ENCODE measurements at regions not wholly inside any gene's neighbourhood (a gene's known extent, or its start where the extent isn't known, plus 50 kb on each side); places are given as distances from the start of the nearest gene placed in this dataset.

GRCh38 chr1:216855810-216856209 lies 132.6 kb upstream of the ESRRG start:
- no peak for TF ChIP-seq POLR2A (IDR thresholded peaks at IDR 0.05; ENCODE audit: low read length)
- TF ChIP-seq CHD2 (IDR thresholded peaks at IDR 0.05; ENCODE audit: low read length, partially characterized antibody) = no peak
- TF ChIP-seq CTCF (IDR thresholded peaks at IDR 0.05) = no peak
- TF ChIP-seq ELK1 (IDR thresholded peaks at IDR 0.05; ENCODE audit: low read depth, low read length) = no peak
- no peak for TF ChIP-seq MYC (IDR thresholded peaks at IDR 0.05; ENCODE audit: borderline replicate concordance, low read length)
- no peak for TF ChIP-seq HOXA7 (CRISPR knock-in tag; IDR thresholded peaks at IDR 0.05)
- no peak for TF ChIP-seq RAD21 (conservative IDR thresholded peaks at IDR 0.05 in 1 of 2, IDR thresholded peaks at IDR 0.05 in 1 of 2)
- TF ChIP-seq RFX5 (IDR thresholded peaks at IDR 0.05) = no peak
- TF ChIP-seq HOXB5 (CRISPR knock-in tag; IDR thresholded peaks at IDR 0.05) = no peak
- TF ChIP-seq PBX3 (IDR thresholded peaks at IDR 0.05) = no peak
- no peak for TF ChIP-seq RCOR1 (IDR thresholded peaks at IDR 0.05; ENCODE audit: low read depth, low read length)
- TF ChIP-seq ZFP36 (IDR thresholded peaks at IDR 0.05; ENCODE audit: borderline replicate concordance, partially characterized antibody) = no peak

Data from A549 (cell line).